Neural crest cell (in vitro differentiated cells): ENCODE measurements at regions not wholly inside any gene's neighbourhood (a gene's known extent, or its start where the extent isn't known, plus 50 kb on each side); places are given as distances from the start of the nearest gene placed in this dataset.

Source experiments
- DNase-seq: peaks from one replicate; pipeline ENCODE4 v3.0.0; 2021; ENCODE audit warnings: low read depth, mixed read lengths, low spot score
- H3K27ac Mint-ChIP-seq: one replicate; pipeline ENCODE4 v1.8.0; 2021; ENCODE audit warnings: mild to moderate bottlenecking, mixed read lengths; ENCODE audit not compliant: unreplicated experiment
- H3K27me3 Mint-ChIP-seq: 2 replicates; pipeline ENCODE4 v1.8.0; 2021; ENCODE audit warnings: low read depth, mild to moderate bottlenecking, mixed read lengths
- H3K36me3 Mint-ChIP-seq: 2 replicates; pipeline ENCODE4 v1.8.0; 2021; ENCODE audit warnings: low read depth, mild to moderate bottlenecking, mixed read lengths
- H3K4me1 Mint-ChIP-seq: 2 replicates; pipeline ENCODE4 v1.8.0; 2021; ENCODE audit warnings: mixed read lengths
- H3K4me3 Mint-ChIP-seq: one replicate; pipeline ENCODE4 v1.8.0; 2021; ENCODE audit warnings: mild to moderate bottlenecking, mixed read lengths
- H3K9me3 Mint-ChIP-seq: 2 replicates; pipeline ENCODE4 v1.8.0; 2021; ENCODE audit warnings: mixed read lengths
- CTCF ChIP-seq: fragments of 200-600 bp; sonication (generic); conservative IDR thresholded peaks from 2 replicates; pipeline ENCODE4 v1.5.0; 2021; ENCODE audit warnings: antibody characterized with exemption, mild to moderate bottlenecking

- no peak for DNase-seq
- Mint-ChIP-seq H3K9me3 (no peaks in the 10 kb centered on the region), H3K4me1 (peaks cover 39% of the 10 kb centered on the region), H3K27ac (no peak overlapping the region), H3K27me3 (no peaks in the 10 kb centered on the region), H3K36me3 (no peaks in the 10 kb centered on the region), H3K4me3 (no peak overlapping the region)
- no peak for TF ChIP-seq CTCF
These were observed 228.9 kb downstream of the ALDH8A1 start for GRCh38 chr6:134721060-134721405.

- H3K36me3 Mint-ChIP-seq, result no peaks in the 10 kb centered on the region
- no peaks in the 10 kb centered on the region for H3K9me3 Mint-ChIP-seq
- no peaks in the 10 kb centered on the region for H3K27me3 Mint-ChIP-seq
- DNase-seq, result no peak
- peak overlapping the region; percentile 86 for H3K27ac Mint-ChIP-seq
- TF ChIP-seq CTCF, result no peak
- no peak overlapping the region for H3K4me3 Mint-ChIP-seq
- peaks cover 33% of the 10 kb centered on the region for H3K4me1 Mint-ChIP-seq
These were observed 229.4 kb downstream of the ALDH8A1 start for GRCh38 chr6:134720353-134721059.

- H3K27ac Mint-ChIP-seq, result peak overlapping the region; percentile 86
- H3K4me1 Mint-ChIP-seq, result peaks cover 29% of the 10 kb centered on the region
These were observed 230.0 kb downstream of the ALDH8A1 start for GRCh38 chr6:134719911-134720310.

GRCh38 chr6:134719286-134719685 is 230.6 kb downstream of the ALDH8A1 start:
- no peak for TF ChIP-seq CTCF
- no peaks in the 10 kb centered on the region for H3K36me3 Mint-ChIP-seq
- no peak for DNase-seq
- H3K4me3 Mint-ChIP-seq, result no peak overlapping the region
- H3K27me3 Mint-ChIP-seq, result no peaks in the 10 kb centered on the region
- peaks cover 29% of the 10 kb centered on the region for H3K4me1 Mint-ChIP-seq
- no peaks in the 10 kb centered on the region for H3K9me3 Mint-ChIP-seq
- no peak overlapping the region for H3K27ac Mint-ChIP-seq

More at GRCh38 chr6:134719911-134720310, 230.0 kb downstream of the ALDH8A1 start:
- Mint-ChIP-seq H3K9me3 (no peaks in the 10 kb centered on the region), H3K36me3 (no peaks in the 10 kb centered on the region), H3K4me3 (no peak overlapping the region), H3K27me3 (no peaks in the 10 kb centered on the region)
- DNase-seq, result no peak
- TF ChIP-seq CTCF, result no peak

GRCh38 chr6:134714679-134715078 is 235.2 kb downstream of the ALDH8A1 start:
- no peak overlapping the region for H3K27ac Mint-ChIP-seq
- no peak overlapping the region for H3K4me3 Mint-ChIP-seq
- H3K4me1 Mint-ChIP-seq, result peaks cover 4% of the 10 kb centered on the region
- DNase-seq, result no peak
- no peaks in the 10 kb centered on the region for H3K27me3 Mint-ChIP-seq
- TF ChIP-seq CTCF, result no peak
- no peaks in the 10 kb centered on the region for H3K9me3 Mint-ChIP-seq
- no peaks in the 10 kb centered on the region for H3K36me3 Mint-ChIP-seq
